GM19467 (cell line): ENCODE measurements at regions not wholly inside any gene's neighbourhood (a gene's known extent, or its start where the extent isn't known, plus 50 kb on each side); places are given as distances from the start of the nearest gene placed in this dataset.

Experiments
- ATAC-seq: cut with Tn5 transposase; IDR thresholded peaks from one replicate; pipeline ENCODE4 v1.9.1; 2021; ENCODE audit warnings: mild to moderate bottlenecking, moderate library complexity; ENCODE audit not compliant: unreplicated experiment

GRCh38 chr2:3071685-3072263 is 305.8 kb downstream of the EIPR1 start:
- no peak for ATAC-seq

- no peak for ATAC-seq
Measured at GRCh38 chr2:3066831-3067230, 310.8 kb downstream of the EIPR1 start.

GRCh38 chr2:3065928-3066327 is 311.7 kb downstream of the EIPR1 start:
- no peak for ATAC-seq

- ATAC-seq: no peak
Measured at GRCh38 chr2:3062476-3063260, 314.9 kb downstream of the EIPR1 start.

- ATAC-seq: no peak
Measured at GRCh38 chr2:3060049-3060448, 317.6 kb downstream of the EIPR1 start.

- ATAC-seq: no peak
Measured at GRCh38 chr2:3059141-3059925, 318.3 kb downstream of the EIPR1 start.

GRCh38 chr2:3054066-3054465 is 323.6 kb downstream of the EIPR1 start:
- no peak for ATAC-seq

GRCh38 chr2:3051266-3051665 is 326.4 kb downstream of the EIPR1 start:
- ATAC-seq: no peak

GRCh38 chr2:3046170-3046865 is 331.3 kb downstream of the EIPR1 start:
- ATAC-seq: no peak

- ATAC-seq: no peak
Measured at GRCh38 chr2:3045318-3045921, 332.2 kb downstream of the EIPR1 start.

- ATAC-seq: no peak
Measured at GRCh38 chr2:3044587-3045317, 332.9 kb downstream of the EIPR1 start.

GRCh38 chr2:3043726-3044125 is 333.9 kb downstream of the EIPR1 start:
- no peak for ATAC-seq

GRCh38 chr2:3042601-3043585 is 334.7 kb downstream of the EIPR1 start:
- ATAC-seq: no peak

- no peak for ATAC-seq
Measured at GRCh38 chr2:3041841-3042600, 335.6 kb downstream of the EIPR1 start.

GRCh38 chr2:3041246-3041645 is 336.4 kb downstream of the EIPR1 start:
- no peak for ATAC-seq

GRCh38 chr2:3040496-3041140 is 337.0 kb downstream of the EIPR1 start:
- no peak for ATAC-seq

- ATAC-seq: no peak
Measured at GRCh38 chr2:3040066-3040428, 337.6 kb downstream of the EIPR1 start.
